ENCODE measurements at regions not wholly inside any gene's neighbourhood (a gene's known extent, or its start where the extent isn't known, plus 50 kb on each side); places are given as distances from the start of the nearest gene placed in this dataset.

DNA sequence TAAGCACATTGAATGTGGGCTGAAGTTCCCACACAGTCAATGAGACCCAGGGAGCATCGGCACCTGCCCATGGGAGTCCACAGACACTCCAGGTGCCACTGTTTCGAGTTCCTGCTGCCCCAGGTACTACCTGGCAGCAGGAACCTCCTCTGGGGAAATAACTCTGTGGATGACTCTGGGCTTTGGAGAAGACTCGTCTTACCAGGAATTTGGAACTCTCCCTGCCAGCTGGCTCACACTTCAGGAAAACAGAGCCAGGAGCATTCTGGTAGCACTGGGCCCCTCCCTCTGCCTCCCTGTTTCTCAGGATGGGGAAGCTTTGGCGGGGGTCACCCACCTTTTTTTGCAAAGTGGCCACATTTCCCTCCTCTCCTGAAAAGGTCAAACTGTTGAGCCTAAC is 69.5 kb upstream of the MC3R start:
- intact Hi-C loops (cut with micrococcal nuclease): no loop called here
- no peak for DNase-seq
- no peaks in the 10 kb centered on the region for H3K4me1 Mint-ChIP-seq

DNA sequence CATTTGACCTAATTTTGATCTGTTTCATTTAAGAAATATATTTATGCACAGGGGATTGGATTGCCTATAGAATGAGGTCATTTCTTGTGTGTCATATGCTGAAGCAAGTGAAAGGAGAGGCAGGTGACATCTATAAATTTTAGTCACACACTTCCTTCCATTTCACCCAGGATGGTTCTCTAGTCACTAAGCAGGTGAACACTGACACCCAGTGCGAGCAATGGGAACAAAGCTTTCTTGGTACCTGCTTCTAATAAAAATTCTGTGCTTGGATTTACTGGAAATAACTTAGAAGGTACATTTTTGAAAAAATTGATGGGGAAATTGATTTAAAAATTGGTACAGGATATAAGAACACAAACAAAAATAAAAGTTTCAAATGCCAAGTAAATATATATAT is 66.9 kb upstream of the MC3R start:
- Mint-ChIP-seq H3K27me3 (ENCODE audit: low read depth in 3 of 3) (peaks cover 1 to 4% (median 3%) of the 10 kb centered on the region in 3 donors), H3K27ac (no peak overlapping the region), H3K4me1 (no peaks in the 10 kb centered on the region), H3K36me3 (no peaks in the 10 kb centered on the region), H3K4me3 (no peak overlapping the region), H3K9me3 (peaks cover 0 to 2% (median 0%) of the 10 kb centered on the region in 7 donors)
- Histone ChIP-seq H4K20me1 (ENCODE audit: insufficient read depth, low read length) (no peaks in the 10 kb centered on the region), H3K4me1 (ENCODE audit: control insufficient read depth in 1 of 2, insufficient read depth in 2 of 2, low read length in 2 of 2) (no peaks in the 10 kb centered on the region), H3K4me2 (replicated peaks; ENCODE audit: extremely low read depth, low read length, poor library complexity, severe bottlenecking) (no peak overlapping the region), H3K9me3 (replicated peaks in 1 of 2; ENCODE audit: control insufficient read depth in 1 of 2, insufficient read depth in 1 of 2, low read length in 2 of 2) (no peaks in the 10 kb centered on the region), H3K27ac (ENCODE audit: low read depth in 1 of 2, low read length in 2 of 2) (no peak overlapping the region), H2AFZ (ENCODE audit: insufficient read depth, low read depth, low read length, poor library complexity, severe bottlenecking) (no peak overlapping the region), H3K79me2 (ENCODE audit: insufficient read depth, low read length) (no peaks in the 10 kb centered on the region), H3K4me3 (replicated peaks in 1 of 3; ENCODE audit: low read depth in 2 of 3, low read length in 3 of 3) (no peak overlapping the region), H3K9ac (ENCODE audit: insufficient read depth, low read length, poor library complexity, severe bottlenecking) (no peak overlapping the region), H3K36me3 (replicated peaks in 1 of 2; ENCODE audit: control insufficient read depth in 1 of 2, insufficient read depth in 2 of 2, low read length in 2 of 2) (no peaks in the 10 kb centered on the region), H3K27me3 (ENCODE audit: control insufficient read depth in 2 of 2, insufficient read depth in 2 of 2, low read length in 2 of 2) (no peaks in the 10 kb centered on the region)
- intact Hi-C loops (cut with micrococcal nuclease): no loop called here
- no CpG with 5 or more reads among the region's 1 CpG for WGBS (ENCODE audit: insufficient coverage)
- TF ChIP-seq, protein P1, sequence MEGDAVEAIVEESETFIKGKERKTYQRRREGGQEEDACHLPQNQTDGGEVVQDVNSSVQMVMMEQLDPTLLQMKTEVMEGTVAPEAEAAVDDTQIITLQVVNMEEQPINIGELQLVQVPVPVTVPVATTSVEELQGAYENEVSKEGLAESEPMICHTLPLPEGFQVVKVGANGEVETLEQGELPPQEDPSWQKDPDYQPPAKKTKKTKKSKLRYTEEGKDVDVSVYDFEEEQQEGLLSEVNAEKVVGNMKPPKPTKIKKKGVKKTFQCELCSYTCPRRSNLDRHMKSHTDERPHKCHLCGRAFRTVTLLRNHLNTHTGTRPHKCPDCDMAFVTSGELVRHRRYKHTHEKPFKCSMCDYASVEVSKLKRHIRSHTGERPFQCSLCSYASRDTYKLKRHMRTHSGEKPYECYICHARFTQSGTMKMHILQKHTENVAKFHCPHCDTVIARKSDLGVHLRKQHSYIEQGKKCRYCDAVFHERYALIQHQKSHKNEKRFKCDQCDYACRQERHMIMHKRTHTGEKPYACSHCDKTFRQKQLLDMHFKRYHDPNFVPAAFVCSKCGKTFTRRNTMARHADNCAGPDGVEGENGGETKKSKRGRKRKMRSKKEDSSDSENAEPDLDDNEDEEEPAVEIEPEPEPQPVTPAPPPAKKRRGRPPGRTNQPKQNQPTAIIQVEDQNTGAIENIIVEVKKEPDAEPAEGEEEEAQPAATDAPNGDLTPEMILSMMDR (IDR thresholded peaks at IDR 0.05): no peak
- DNase-seq: no peak

More for the DNA sequence above, 69.5 kb upstream of the MC3R start:
- Mint-ChIP-seq H3K27me3 (ENCODE audit: low read depth in 3 of 3) (peaks cover 0 to 4% (median 0%) of the 10 kb centered on the region in 3 donors), H3K4me3 (no peak overlapping the region), H3K9me3 (peaks cover 0 to 2% (median 0%) of the 10 kb centered on the region in 7 donors), H3K36me3 (no peaks in the 10 kb centered on the region), H3K27ac (no peak overlapping the region)
- WGBS (ENCODE audit: insufficient coverage): 91% methylated on average over 2 of the region's 4 CpGs
- no peak overlapping the region for H3K27ac ChIP-seq (ENCODE audit: low read depth in 1 of 2, low read length in 2 of 2)
- no peaks in the 10 kb centered on the region for H3K27me3 ChIP-seq (ENCODE audit: control insufficient read depth in 2 of 2, insufficient read depth in 2 of 2, low read length in 2 of 2)
- no peak overlapping the region for H3K9ac ChIP-seq (ENCODE audit: insufficient read depth, low read length, poor library complexity, severe bottlenecking)
- no peaks in the 10 kb centered on the region for H3K36me3 ChIP-seq (replicated peaks in 1 of 2; ENCODE audit: control insufficient read depth in 1 of 2, insufficient read depth in 2 of 2, low read length in 2 of 2)
- H3K9me3 ChIP-seq (replicated peaks in 1 of 2; ENCODE audit: control insufficient read depth in 1 of 2, insufficient read depth in 1 of 2, low read length in 2 of 2): no peaks in the 10 kb centered on the region
- H3K4me2 ChIP-seq (replicated peaks; ENCODE audit: extremely low read depth, low read length, poor library complexity, severe bottlenecking): no peak overlapping the region
- no peaks in the 10 kb centered on the region for H3K79me2 ChIP-seq (ENCODE audit: insufficient read depth, low read length)
- no peaks in the 10 kb centered on the region for H4K20me1 ChIP-seq (ENCODE audit: insufficient read depth, low read length)
- H3K4me3 ChIP-seq (replicated peaks in 1 of 3; ENCODE audit: low read depth in 2 of 3, low read length in 3 of 3): no peak overlapping the region
- no peaks in the 10 kb centered on the region for H3K4me1 ChIP-seq (ENCODE audit: control insufficient read depth in 1 of 2, insufficient read depth in 2 of 2, low read length in 2 of 2)
- TF ChIP-seq, protein P1 (IDR thresholded peaks at IDR 0.05): no peak
- no peak overlapping the region for H2AFZ ChIP-seq (ENCODE audit: insufficient read depth, low read depth, low read length, poor library complexity, severe bottlenecking)

All from CD14-positive monocyte (primary cell).